GM18507 (cell line): ENCODE measurements at regions not wholly inside any gene's neighbourhood (a gene's known extent, or its start where the extent isn't known, plus 50 kb on each side); places are given as distances from the start of the nearest gene placed in this dataset.

Experiments used
- DNase-seq: peaks from one replicate; pipeline ENCODE4 v3.0.0; 2011; ENCODE audit warnings: low read depth; ENCODE audit not compliant: insufficient read length; ENCODE audit errors: extremely low spot score
- FAIRE-seq: peaks from 2 replicates; lab custom pipeline; 2011; peaks lifted over from hg19 to GRCh38; lab: Jason Lieb, UNC

- FAIRE-seq (no peak), DNase-seq (no peak)
Observed at GRCh38 chr1:97983126-97983525, 62.3 kb upstream of the DPYD start.

DNA sequence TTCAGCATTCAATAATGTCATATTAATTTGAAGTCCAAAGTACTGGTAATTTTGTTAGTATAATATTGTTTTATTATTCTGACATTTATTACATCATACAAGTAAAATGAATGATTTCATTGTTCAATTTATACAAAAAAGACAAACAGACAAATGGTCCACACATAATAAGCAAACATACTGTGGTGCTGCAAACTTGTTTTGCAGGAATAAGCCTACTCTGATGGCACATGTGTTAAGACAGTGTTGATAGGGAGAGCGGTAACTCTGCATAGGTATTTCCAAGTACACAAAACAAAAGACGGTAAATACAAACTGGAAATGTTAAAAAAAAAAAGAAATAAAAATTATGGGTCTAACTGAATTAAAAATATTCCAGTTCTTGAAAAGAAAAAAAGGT is 59.7 kb upstream of the DPYD start:
- FAIRE-seq, result no peak
- DNase-seq, result no peak

DNA sequence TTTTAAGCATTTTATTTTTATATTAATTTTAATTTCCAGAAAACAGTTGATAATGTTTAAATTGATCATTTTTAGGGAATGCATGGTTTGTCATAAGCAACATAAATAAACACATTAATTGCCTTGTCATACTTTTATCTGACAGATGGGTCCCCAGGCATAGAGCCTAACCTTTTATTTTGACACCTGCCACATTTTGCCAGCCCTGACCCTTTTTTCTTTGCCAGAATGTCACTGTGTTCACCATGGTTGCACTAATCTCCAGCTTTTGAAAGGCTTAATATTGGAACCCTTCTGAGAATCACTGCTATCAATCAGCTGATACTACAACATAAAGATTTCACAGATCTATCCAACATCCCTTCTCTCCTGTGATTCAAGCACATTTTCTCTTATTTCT is 56.0 kb upstream of the DPYD start:
- DNase-seq (no peak), FAIRE-seq (no peak)
